Spleen (tissue), 11 donors: ENCODE measurements at regions not wholly inside any gene's neighbourhood (a gene's known extent, or its start where the extent isn't known, plus 50 kb on each side); places are given as distances from the start of the nearest gene placed in this dataset.

Source experiments
- DNase-seq: peaks from one replicate; pipeline ENCODE4 v3.0.0-alpha.2; 2020
- H3K27ac ChIP-seq, 8 donors: fragments of 200-600 bp; sonication (generic) in 7 of 8; 1 replicate in 4 of 8; 2 replicates in 4 of 8; pipeline versions ENCODE4 v1.5.0 to v1.8.0; 2016 to 2021; ENCODE audit warnings: inconsistent platforms in 4 of 8, mild to moderate bottlenecking in 4 of 8, moderate library complexity in 1 of 8
- H3K27me3 ChIP-seq, 7 donors: fragments of 200-600 bp; sonication (generic) in 6 of 7; replicated peaks in 1 of 7; 1 replicate in 4 of 7; 2 replicates in 3 of 7; pipeline versions ENCODE4 v1.5.0 to v1.8.0; 2016 to 2021; ENCODE audit warnings: inconsistent platforms in 3 of 7, mild to moderate bottlenecking in 1 of 7
- H3K36me3 ChIP-seq, 6 donors: fragments of 200-600 bp; sonication (generic) in 5 of 6; 1 replicate in 4 of 6; 2 replicates in 2 of 6; pipeline versions ENCODE4 v1.5.0 to v1.8.0; 2016 to 2021; ENCODE audit warnings: inconsistent platforms in 2 of 6
- H3K4me1 ChIP-seq, 6 donors: fragments of 200-600 bp; sonication (generic) in 5 of 6; 1 replicate in 3 of 6; 2 replicates in 3 of 6; pipeline versions ENCODE4 v1.5.0 to v1.8.0; 2016 to 2021; ENCODE audit warnings: inconsistent platforms in 3 of 6
- H3K4me3 ChIP-seq, 8 donors: fragments of 200-600 bp; sonication (generic) in 7 of 8; 1 replicate in 4 of 8; 2 replicates in 4 of 8; pipeline versions ENCODE4 v1.5.0 to v1.8.0; 2016 to 2021; ENCODE audit warnings: inconsistent platforms in 4 of 8, mild to moderate bottlenecking in 4 of 8, moderate library complexity in 2 of 8
- H3K9me3 ChIP-seq, 8 donors: fragments of 200-600 bp; sonication (generic) in 7 of 8; 1 replicate in 4 of 8; 2 replicates in 4 of 8; pipeline versions ENCODE4 v1.5.0 to v1.8.0; 2016 to 2021; ENCODE audit warnings: inconsistent platforms in 4 of 8
- POLR2A ChIP-seq, 3 donors: fragments of 450-650 bp; IDR thresholded peaks; one replicate each; pipeline ENCODE4 v1.5.1; 2017; ENCODE audit warnings: antibody characterized with exemption in 3 of 3, mild to moderate bottlenecking in 1 of 3
- POLR2AphosphoS5 ChIP-seq, 3 donors: sonication (generic); formaldehyde crosslinking; IDR thresholded peaks; one replicate each; pipeline ENCODE4 v1.5.1; 2017; ENCODE audit warnings: antibody characterized with exemption in 3 of 3
- WGBS, 5 donors: extraction: QIAGEN DNeasy Blood & Tissue Kit in 3 of 5; methylation state at CpG; one replicate each; pipeline versions ENCODE4 v1.1.5 to v1.1.7; 2013 to 2018; 5-methylcytosine and 5-hydroxymethylcytosine counted together
- intact Hi-C: fragments of 100-400 bp; cut with DNase I; formaldehyde crosslinking; loops from one replicate; pipeline ENCODE4 v1.15.0; 2023; ENCODE audit warnings: low total_unique reads
- TF ChIP-seq, protein P1 (sequence below), 11 experiments: fragments of 200-600 bp in 7 of 11; fragments of 450-650 bp in 4 of 11; sonication (generic) in 4 of 11; IDR thresholded peaks in 8 of 11; conservative IDR thresholded peaks in 3 of 11; 1 replicate in 7 of 11; 2 replicates in 4 of 11; pipeline versions ENCODE4 v1.4.0 to v1.8.0; 2016 to 2021; ENCODE audit warnings: antibody characterized with exemption in 11 of 11, inconsistent platforms in 4 of 11, mild to moderate bottlenecking in 1 of 11
- donor health status: healthy with polysubstance abuse.
- donor health status: DM: no; HTN: no; CAD: no; lungs with moderate emphysema.
- donor health status: DM: no; HTN: no; CAD: no.
- donor health status: Bipolar disorder and iron deficiency.
- donor health status: healthy.
- donor health status: DM: no; HTN: no; CAD: no.
- donor health status: DM: yes; HTN: yes; CAD: no.

DNA sequence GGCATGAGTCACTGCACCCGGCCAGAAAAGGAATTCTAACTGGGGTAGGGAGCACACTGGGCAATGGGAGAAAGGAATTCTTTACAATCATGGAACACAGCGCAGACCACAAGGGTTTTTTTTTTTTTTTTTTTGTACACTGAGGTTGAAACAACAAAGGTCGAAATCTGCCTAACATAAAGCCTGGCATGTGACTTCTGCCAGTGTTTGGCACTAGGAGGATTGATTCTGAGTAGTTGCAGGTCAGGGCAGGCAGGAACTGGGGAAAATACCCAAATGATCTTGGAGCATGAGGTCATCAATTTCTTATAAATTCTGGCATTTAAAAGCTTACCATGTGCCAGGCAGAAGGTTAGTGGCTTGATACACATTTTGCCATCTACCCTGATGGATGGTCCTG, 202.0 kb upstream of the SNX19 start:
- Histone ChIP-seq H3K9me3 (no peaks in the 10 kb centered on the region), H3K4me1 (no peaks in the 10 kb centered on the region), H3K4me3 (no peak overlapping the region), H3K36me3 (no peaks in the 10 kb centered on the region), H3K27me3 (no peaks in the 10 kb centered on the region), H3K27ac (no peak overlapping the region)
- intact Hi-C loops = no loop called here
- 73 to 83% (median 79%) methylated on average over 3 of the region's 3 CpGs for WGBS, 5 donors
- no peak for DNase-seq
- TF ChIP-seq, protein P1, sequence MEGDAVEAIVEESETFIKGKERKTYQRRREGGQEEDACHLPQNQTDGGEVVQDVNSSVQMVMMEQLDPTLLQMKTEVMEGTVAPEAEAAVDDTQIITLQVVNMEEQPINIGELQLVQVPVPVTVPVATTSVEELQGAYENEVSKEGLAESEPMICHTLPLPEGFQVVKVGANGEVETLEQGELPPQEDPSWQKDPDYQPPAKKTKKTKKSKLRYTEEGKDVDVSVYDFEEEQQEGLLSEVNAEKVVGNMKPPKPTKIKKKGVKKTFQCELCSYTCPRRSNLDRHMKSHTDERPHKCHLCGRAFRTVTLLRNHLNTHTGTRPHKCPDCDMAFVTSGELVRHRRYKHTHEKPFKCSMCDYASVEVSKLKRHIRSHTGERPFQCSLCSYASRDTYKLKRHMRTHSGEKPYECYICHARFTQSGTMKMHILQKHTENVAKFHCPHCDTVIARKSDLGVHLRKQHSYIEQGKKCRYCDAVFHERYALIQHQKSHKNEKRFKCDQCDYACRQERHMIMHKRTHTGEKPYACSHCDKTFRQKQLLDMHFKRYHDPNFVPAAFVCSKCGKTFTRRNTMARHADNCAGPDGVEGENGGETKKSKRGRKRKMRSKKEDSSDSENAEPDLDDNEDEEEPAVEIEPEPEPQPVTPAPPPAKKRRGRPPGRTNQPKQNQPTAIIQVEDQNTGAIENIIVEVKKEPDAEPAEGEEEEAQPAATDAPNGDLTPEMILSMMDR (IDR thresholded peaks at IDR 0.05 in 8 of 11, conservative IDR thresholded peaks at IDR 0.05 in 3 of 11) = no peak
- no peak for TF ChIP-seq POLR2A (IDR thresholded peaks at IDR 0.05)
- no peak for TF ChIP-seq POLR2AphosphoS5 (IDR thresholded peaks at IDR 0.05)

DNA sequence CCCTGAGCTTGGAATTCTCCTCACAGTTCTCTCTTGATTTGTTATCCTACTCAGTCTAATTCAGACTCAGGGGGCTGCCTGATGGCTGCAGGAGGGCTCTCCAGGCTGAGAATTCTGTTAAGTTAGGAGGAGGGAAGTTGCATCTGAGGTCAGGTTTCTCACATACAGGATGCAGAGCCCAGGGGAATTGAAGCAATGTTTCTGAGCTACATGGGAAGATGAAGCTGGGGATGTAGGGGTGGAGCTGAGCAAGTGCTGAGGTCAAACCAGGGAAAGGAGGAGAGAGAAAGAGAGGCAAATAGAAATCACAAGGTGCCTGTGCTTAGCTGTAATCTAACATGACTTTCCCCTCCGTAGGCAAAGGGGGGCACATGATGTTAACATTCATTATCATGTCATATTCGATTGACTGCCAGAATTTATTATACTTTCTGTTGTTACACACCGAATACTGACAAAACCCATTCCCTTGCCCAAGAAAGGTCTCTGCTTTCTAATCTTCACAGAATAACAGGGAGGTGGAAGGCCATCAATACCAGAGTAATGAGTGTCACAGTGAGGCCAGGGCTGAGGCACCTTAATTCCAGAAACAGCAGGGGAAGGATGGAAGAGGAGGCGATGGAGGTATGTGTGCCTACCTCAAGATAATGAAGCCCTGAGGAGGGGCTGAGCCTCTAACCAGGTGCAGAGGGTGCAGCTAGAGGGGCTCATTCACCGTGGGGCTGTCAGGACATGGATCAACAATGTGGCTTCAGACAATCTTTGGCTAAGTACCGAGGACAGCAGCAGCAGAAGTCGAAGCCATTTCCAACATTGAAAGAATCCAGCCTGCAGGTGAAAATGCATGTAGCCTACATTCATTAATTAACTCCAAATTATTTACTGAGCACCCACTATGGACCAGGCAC, 205.4 kb upstream of the SNX19 start:
- Histone ChIP-seq H3K36me3 (no peaks in the 10 kb centered on the region), H3K4me1 (no peaks in the 10 kb centered on the region), H3K9me3 (peaks cover 0 to 18% (median 4%) of the 10 kb centered on the region in 8 donors), H3K27me3 (no peaks in the 10 kb centered on the region), H3K4me3 (no peak overlapping the region), H3K27ac (no peak overlapping the region)
- no peak for TF ChIP-seq POLR2AphosphoS5 (IDR thresholded peaks at IDR 0.05)
- intact Hi-C loops = no loop called here
- 61 to 74% (median 71%) methylated on average over 7 of the region's 7 CpGs for WGBS, 5 donors
- no peak for DNase-seq

DNA sequence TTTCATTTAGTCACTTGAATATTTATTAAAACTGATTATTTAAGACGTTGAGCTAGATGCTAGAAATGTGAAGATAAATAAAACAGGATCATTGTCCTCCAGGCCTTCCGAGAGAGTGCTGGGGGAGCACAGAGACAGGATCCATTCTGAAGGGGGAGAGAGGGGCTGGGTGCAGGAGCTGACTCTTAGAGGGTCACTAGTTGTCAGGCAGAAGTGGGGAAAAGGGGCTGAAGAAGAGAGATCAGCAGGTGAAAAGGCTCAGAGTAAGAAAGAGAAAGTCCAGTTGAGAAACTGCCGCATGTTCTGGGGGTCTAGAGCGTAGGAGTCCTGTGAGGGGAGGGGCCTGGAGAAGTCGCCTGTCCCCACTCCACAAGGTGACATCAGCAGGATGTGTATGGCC, 206.2 kb upstream of the SNX19 start:
- DNase-seq = no peak
- 73 to 85% (median 79%) methylated on average over 5 of the region's 5 CpGs for WGBS, 5 donors
- no peaks in the 10 kb centered on the region for H3K4me1 ChIP-seq

DNA sequence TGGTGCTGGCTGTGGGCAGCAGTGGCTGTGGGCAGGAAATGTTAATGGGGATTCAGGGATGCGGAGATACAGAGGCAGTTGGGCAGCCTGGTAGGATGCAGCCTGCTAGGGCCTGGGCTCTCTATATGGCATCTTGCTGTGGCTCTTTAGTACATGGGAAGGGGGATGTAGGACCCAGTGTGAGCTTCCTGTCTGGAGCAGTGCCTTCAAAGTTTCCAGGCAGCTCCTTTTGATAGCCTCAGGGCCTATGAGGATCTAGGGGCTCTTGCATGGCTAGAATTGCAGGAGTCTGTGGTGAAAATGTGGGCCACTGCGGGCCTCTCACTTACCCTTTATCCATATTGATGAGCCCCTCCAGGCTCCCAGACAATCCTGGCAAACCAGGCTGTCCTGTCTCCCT, 213.2 kb upstream of the SNX19 start:
- Histone ChIP-seq H3K27me3 (no peaks in the 10 kb centered on the region), H3K9me3 (peaks cover 0 to 47% (median 34%) of the 10 kb centered on the region in 8 donors), H3K27ac (no peak overlapping the region), H3K4me1 (no peaks in the 10 kb centered on the region), H3K4me3 (no peak overlapping the region), H3K36me3 (no peaks in the 10 kb centered on the region)
- no peak for DNase-seq
- no peak for TF ChIP-seq POLR2A (IDR thresholded peaks at IDR 0.05)
- TF ChIP-seq, protein P1 (IDR thresholded peaks at IDR 0.05 in 8 of 11, conservative IDR thresholded peaks at IDR 0.05 in 3 of 11) = no peak
- no peak for TF ChIP-seq POLR2AphosphoS5 (IDR thresholded peaks at IDR 0.05)
- intact Hi-C loops = no loop called here
- 85 to 92% (median 88%) methylated on average over 2 of the region's 2 CpGs for WGBS, 5 donors

More for the DNA sequence above, 206.2 kb upstream of the SNX19 start:
- Histone ChIP-seq H3K27ac (no peak overlapping the region), H3K36me3 (no peaks in the 10 kb centered on the region), H3K4me3 (no peak overlapping the region), H3K9me3 (peaks cover 0 to 25% (median 12%) of the 10 kb centered on the region in 8 donors), H3K27me3 (no peaks in the 10 kb centered on the region)
- intact Hi-C loops = no loop called here
- TF ChIP-seq POLR2AphosphoS5 (IDR thresholded peaks at IDR 0.05) (no peak), POLR2A (IDR thresholded peaks at IDR 0.05) (no peak)
- TF ChIP-seq, protein P1 (IDR thresholded peaks at IDR 0.05 in 8 of 11, conservative IDR thresholded peaks at IDR 0.05 in 3 of 11) = no peak
